GM19239 (cell line): ENCODE measurements at regions not wholly inside any gene's neighbourhood (a gene's known extent, or its start where the extent isn't known, plus 50 kb on each side); places are given as distances from the start of the nearest gene placed in this dataset.
A peak's percentile ranks its signal among the peaks of the same experiment; 100 is the strongest.
"Not testable (repeated sequence)": the region's sequence is repeated elsewhere in the genome, so short reads cannot be mapped to it uniquely, and the experiment has no call there.

Experiments used
- DNase-seq: peaks from one replicate; pipeline ENCODE4 v3.0.0; 2011; ENCODE audit warnings: low spot score; ENCODE audit not compliant: insufficient read length
- FAIRE-seq: peaks from 2 replicates; lab custom pipeline; 2011; peaks lifted over from hg19 to GRCh38; lab: Jason Lieb, UNC

DNA sequence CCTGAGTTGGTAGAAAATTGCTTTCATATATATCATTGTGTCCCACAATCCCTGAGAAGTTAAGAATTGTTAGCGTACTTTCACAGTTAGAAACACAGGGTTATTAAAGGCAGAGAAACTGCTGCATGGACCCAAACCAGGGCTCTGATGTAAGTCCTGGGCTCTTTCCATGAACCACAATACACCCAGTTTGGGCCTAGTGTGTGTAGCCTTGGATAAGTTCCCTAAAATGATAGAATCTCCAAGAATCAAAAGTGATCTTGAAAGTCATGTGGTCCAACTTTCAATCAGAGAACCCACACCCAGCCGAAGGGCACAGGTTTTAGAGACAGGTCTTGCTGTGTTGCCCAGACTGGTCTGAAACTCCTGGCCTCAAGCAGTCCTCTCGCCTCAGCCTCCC lies 257.8 kb upstream of the KLF3 start:
- no peak for DNase-seq
- no peak for FAIRE-seq

DNA sequence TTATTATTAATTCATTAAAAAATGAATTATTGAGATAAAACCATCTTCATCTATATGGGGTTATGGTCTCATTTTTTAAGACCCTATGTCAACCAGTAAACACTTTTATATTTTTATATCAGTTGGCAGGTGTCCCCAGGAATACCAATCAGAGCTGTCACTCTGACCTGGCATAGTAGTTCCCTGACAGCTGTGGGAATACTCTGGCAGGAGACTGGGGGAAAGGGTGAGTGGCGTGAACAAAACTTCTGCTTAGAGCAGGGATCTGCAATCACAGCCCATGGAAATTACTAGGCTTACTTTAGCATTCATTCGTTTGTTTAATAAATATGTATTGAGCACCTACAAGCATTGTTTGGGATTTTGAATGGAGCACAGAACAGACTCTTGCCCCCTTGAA lies 254.1 kb upstream of the KLF3 start:
- DNase-seq = no peak
- FAIRE-seq = no peak

DNA sequence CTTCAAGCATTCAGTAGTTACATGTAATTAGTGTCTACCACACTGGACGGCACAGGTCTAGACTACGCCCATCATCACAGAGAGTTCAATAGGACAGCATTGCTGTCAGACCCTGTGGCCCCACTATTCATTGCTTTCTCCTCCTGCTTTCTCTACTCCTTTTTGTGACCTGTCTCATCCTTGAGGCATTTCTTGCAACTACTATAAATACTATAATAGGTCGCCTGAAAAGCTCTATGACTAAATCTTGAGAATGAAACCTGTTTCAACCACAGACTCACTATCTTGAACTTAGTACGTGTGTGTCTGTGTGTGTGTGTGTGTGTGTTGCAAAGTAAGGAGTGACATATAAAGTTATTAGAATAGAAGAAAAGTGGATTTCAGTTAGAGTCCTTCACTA lies 252.9 kb upstream of the KLF3 start:
- no peak for FAIRE-seq

DNA sequence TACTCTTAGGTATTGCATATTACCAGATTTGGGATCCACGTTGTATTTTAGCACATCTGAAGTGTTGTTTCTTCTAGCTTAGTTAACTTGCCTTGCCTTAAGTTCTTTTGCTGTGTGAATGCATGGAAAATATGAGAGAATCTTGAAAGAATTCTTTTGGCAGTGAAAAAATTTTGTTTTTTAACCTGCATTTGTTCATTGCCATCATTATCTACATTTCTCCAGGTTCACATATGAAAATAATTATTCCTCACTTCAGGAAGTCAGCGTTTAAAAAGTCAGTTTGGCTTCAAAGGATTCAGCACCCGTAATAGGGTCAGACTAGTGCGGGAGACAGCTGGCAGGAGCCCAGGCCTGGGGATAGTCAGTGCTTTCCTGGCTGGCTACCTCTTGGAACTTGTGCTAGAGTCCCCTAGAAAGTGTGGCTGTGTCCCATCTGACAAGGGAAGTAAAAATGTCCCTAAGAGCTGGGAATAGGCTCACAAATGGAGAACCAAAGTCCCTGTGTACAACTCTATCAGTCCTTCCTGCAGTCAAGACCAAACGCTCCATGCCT lies 251.9 kb upstream of the KLF3 start:
- peak; percentile 26 for FAIRE-seq

More for the DNA sequence above, 252.9 kb upstream of the KLF3 start:
- no peak for DNase-seq

DNA sequence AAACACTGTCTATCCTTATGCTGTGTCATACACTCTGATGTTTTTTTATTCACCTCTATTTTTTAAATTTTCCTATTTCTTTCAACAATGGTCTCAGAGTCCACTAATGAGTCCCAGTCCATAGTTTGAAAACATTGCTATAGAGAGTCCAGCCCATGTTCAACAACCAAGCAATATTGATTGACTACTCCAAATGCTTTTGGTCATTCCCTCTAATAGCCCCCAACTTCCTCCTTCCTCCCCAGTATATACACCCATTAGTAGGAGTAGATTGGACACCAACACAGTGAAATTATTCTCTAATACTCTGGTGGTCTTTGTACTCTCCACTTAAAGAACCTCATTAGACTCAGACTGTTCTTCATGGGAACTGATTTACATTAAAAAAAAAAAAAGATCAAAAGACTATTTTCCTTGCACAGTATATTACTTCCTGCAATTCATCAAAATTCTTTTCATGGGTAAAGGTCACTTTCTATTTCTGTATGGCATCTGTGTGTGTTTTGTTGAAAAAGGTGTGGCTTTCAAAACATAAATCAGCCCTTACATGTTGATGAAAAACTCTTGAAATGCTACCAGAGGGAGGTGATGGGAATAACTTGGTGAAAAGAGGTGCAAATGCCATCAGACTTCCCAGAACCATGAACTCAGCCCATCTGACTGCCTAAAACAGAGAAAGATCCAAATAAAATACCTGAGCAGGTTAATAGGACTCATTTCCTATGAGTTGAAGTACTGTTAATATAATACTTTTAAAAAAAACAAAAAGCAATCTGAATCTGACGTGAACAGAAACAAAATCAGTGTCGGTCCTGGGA lies 250.3 kb upstream of the KLF3 start:
- FAIRE-seq (no peak), DNase-seq (no peak)

More for the DNA sequence above, 251.9 kb upstream of the KLF3 start:
- no peak for DNase-seq

DNA sequence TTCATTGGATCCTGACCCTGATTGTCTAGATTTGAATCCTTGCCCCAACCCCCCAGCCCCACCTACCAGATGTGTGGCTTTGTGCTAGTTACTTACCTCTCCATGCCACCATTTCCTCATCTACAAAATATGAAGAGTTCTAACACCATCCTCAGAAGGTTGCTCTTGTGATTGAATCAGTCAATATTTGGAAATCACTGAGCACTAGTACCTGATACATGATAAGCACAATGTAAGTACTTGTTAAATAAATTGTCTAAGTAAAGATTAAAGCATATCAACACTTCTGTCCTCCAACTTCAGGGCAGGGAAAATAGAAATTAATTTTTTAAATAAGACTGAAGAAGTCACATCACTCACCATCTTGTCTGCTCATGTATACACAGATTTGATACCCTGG lies 249.6 kb upstream of the KLF3 start:
- DNase-seq (no peak), FAIRE-seq (no peak)

DNA sequence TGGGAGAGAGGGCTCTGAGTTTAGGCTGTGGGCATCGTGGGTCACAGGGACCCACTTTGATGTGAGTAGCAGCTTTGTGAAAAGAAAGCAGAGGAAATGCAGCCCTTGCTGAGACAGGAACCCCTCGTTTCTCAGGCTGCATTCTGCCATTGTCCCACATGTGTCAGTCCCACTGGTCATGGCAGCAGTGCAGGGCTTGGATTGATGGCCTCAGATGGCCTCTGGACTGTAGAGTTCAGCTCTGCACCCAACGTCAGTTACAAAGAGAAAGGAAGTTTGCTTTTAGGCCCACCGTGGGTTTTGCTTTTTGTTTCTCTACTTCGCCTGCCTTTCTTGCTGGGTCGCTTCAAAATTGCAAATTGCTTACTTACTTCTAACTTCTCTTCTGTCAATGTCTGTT lies 248.3 kb upstream of the KLF3 start:
- no peak for DNase-seq
- FAIRE-seq = no peak

DNA sequence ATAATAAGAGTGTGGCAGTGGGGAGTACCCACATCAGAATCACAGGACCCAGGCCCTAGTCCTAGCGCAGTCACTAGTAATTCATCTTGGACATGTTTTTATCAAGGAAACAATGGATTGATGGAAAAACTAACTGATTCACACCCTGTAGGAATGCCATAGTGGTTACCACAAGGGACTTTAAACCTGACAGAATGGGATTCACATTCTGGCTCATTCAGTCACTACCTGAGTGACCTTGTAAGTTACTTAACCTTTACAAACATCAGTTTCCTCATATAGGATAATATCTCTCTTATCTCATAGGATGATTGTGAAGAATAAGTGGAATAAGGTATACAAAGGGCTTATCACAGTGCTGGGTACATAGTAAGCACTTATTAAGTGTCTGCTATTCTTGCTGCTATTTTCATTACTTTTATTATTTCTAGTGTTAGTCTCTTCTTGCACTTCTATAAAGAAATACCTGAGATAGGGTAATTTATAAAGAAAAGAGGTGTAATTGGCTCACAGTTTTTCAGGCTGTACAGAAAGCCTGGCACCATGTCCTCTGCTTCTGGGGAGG lies 247.5 kb upstream of the KLF3 start:
- FAIRE-seq (no peak), DNase-seq (no peak)

DNA sequence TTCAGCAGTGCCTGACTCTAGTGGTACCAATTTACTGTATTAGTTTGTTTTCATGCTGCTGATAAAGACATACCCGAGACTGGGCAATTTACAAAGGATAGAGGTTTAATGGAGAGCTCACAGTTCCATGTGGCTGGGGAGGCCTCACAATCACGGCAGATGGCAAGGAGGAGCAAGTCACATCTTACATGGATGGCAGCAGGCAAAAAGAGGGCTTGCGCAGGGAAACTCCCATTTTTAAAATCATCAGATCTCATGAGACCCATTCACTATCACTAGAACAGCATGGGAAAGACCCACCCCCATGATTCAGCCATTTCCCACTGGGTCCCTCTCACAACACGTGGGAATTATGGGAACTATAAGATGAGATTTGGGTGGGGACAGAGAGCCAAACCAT lies 243.7 kb upstream of the KLF3 start:
- not testable (repeated sequence) for FAIRE-seq, DNase-seq

DNA sequence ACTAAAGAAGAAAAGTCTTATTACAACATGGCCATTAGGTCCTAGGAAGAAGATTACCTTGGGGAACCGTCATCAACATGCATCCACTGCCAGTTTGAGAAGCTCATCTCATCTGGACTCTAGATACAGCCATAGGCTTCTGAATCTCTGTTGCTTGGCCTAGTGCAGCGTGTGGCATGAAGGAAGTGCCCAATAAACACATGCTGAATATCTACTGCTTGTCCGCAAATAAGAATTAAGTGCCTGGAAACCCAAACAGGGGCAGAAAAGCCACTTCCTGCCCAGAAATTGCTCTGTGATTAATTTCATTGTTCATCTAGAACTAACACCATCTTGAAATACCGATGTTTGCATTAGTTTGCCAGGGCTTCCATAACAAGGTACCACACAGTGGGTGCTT lies 241.1 kb upstream of the KLF3 start:
- DNase-seq (no peak), FAIRE-seq (no peak)

DNA sequence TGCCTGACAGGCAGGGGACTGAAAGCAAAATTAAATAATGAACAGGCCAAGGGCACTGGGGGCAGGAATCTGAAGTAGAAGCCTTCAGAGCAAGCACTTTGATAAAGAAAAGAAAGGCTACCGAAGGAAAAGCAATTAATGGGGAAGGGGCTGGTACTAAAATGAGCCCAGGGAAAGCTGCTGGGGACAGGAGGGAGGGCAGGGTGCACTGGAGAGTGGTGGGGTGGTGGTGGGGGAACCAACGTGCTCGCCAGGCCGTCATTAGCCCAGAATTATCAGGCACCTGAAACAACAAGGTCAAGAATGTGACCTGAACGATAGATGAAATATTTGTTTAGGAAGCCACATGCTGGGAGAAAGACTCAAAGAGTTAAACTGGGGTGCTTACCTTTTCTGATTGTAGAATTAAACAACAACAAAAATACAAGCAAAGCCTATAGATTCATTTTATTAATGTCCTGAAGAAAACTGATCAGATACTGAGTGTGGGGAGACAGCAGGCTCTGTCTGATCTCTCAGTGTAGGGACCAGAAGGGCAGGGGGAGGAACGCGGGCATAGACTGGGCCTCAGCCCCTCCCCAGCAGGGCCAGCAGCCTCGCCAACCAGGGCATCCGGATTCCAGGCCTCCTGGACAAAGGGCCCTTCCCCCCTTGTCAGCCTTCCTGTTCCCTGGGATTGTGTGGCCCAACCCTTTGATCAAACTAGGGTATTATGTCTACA lies 239.7 kb upstream of the KLF3 start:
- DNase-seq = no peak
- FAIRE-seq = no peak

DNA sequence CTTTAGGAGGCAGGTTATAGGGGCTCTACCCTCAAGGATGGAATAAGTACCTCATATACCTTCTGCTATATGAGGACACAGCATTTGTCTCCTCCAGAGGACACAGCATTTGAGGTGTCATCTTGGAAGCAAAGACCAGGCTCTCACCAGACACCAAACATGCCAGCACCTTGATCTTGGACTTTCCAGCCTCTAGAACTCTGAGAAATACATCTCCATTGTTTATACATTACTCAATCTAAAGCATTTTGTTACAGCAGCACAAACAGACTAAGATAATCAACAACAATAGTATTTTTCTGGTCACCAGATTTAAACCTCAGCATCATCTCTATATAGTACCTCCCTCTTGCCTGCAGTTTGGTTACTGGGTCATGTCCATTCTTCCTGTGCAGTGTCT lies 237.5 kb upstream of the KLF3 start:
- DNase-seq = no peak
- FAIRE-seq = no peak

DNA sequence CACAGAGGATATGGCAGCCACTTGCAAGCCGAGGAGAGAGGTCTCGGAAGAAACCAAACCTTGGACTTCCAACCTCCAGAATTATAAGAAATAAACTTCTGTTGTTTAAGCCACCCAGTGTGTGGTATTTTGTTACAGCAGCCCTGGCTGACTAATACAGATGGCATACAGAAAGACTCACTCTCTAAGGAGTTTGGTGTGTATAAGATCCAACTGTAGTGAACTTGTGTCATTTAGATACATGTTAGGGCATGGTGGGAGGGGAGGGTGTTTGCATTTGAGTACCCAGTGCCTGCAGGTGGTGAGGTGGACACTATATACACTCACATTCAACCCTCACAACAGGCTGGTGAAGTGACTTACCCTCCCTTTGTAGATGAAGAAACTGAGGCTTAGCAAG lies 233.2 kb upstream of the KLF3 start:
- FAIRE-seq = no peak
- DNase-seq = no peak

DNA sequence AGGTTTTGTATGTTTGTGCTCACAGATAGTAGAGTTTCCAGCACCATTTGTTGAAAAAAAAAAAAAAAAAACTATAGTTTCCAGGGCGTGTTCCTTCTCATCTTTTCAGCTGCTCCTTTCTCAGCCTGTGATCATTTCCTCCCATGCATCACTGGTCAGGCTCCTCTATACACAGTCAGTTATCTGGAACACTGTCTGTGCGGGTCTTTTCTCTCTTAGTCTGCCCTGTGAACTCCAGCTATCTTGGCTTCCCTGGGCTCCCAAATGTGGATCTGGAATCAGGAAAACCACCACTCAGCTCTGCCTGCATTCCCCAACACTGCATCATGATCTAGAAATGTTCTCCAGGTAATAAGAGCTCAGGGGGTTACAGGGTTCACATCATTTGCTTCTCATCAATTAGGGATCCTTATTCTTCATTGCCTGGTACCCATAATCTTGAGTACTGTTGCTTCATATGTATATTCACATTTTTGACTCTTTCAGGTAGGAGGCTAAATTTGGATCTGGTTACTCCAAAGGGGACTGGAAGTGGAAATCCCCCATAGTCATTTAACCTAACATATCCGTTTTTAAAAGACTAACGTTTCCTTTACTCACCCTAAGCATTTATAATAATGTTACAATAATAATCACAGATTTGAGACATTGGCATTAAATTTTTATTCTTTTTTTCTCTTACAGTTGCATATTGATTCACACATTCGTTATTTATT lies 221.8 kb upstream of the KLF3 start:
- FAIRE-seq (no peak), DNase-seq (no peak)

DNA sequence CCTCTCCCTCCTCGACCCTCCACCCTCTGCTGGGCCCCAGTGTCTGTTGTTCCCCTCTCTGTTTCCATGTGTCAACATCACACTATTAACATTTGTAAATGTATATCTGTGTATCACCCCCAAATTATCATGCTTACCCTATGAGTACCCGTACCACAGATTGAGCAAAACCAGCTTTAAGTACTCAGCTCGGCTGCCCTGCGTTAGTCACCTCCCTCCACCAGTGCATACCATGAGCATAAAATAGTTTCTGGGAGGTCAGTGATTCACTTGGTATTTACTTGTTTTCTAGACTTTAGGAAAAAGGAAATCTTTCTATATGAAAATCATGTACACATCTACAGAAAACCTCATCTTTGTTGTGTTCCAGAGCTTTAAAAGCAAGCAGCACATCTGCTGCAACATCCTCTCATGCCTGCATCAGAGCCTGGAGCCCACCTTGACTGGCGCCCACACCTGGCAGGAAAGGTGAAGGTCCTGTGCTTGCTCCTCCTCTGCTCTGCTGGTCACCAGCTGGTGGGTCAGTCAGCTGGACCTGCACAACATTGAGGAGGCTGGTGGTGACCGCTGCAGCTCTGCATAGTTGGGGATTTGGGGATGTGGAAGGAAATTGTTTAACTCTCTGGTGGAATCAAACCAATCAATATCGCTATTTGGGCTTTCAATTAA lies 214.4 kb upstream of the KLF3 start:
- DNase-seq = no peak
- FAIRE-seq = no peak

DNA sequence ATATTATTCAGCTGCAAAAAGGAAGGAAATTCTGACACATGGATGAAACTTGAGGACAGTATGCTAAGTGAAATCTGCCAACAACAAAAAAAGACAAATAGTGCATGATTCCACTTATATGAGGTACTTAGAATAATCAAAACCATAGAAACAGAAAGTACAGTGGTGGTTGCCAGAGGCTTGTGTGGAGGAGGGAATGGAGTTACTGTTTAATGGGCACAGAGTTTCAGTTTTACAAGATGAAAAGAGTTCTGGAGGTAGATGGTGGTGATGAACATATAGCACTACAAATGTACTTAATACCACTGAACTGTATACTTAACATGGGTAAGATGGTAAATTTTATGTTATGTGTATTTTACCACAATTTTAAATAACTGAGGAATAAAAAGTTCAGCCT lies 212.0 kb upstream of the KLF3 start:
- FAIRE-seq (no peak), DNase-seq (no peak)

DNA sequence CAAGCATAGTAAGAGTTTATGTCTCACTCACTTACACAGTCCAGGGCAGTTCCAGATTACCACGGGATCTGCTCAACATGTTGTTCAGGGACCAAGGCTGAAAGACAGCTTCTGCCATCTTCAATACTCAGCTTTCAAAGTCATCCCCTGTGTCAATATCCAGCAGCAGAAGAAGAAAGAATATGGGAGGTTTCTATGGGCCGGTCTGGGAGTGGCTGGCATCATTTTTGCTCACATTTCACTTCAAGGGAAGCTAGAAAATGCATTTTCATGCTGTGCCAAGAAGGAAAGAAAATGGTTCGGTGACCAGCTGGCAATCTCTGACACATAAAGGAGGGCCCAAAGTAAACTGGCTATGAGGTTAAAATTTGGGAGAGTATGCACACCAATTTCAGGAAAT lies 211.5 kb upstream of the KLF3 start:
- FAIRE-seq = no peak

DNA sequence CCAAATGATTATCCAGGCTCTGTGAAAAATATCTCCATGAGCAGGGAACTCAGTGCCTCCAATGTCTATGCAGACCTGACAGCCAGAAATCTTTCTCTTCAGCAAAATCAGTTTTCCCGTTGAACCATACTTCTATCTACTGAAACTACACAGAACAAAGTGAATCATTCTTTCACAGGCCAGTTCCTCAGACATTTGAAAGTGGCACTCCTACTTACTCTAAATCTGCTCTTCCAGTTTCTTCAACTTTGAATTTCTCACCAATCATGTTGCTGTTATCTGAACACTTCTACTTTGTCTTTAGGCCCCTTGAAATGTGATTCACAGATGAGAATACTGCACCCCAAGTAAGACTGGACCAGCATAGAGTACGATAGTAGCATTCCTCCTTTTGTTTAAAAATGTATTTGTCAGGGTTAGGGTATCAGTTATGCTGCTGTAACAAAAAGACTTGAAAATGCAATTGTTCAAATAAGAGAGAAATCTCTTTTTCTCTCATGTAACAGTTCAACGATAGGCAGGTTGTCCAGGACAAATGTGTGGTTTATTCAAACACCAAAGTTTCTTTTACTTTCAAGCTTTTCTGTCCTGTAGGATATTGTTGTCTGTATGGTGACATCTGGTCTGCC lies 210.6 kb upstream of the KLF3 start:
- FAIRE-seq (peak; percentile 49), DNase-seq (no peak)

More for the DNA sequence above, 211.5 kb upstream of the KLF3 start:
- DNase-seq = no peak

DNA sequence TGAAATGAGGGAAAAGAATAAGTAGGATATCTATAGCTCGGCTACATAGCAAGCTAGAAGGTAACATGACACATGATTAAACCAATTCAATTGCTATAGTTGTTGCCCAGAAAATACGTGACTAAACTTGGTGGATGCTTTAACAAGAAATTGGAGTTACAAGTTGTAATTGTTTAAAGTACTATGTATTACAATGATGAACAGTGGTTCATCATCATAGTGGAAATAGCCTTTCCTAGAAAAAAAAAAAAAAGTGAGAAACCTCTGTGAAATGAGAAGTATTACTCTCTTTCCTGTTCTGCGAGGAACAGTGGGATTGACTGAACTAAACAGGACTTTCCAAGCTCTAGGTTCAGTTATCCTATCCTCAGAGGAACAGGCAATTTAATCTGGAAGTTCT lies 209.7 kb upstream of the KLF3 start:
- FAIRE-seq = no peak

More for the DNA sequence above, 209.7 kb upstream of the KLF3 start:
- no peak for DNase-seq
